HEK293 (cell line): ENCODE measurements at regions not wholly inside any gene's neighbourhood (a gene's known extent, or its start where the extent isn't known, plus 50 kb on each side); places are given as distances from the start of the nearest gene placed in this dataset.

Source experiments
- CTCF ChIA-PET: fragments of 350-600 bp; formaldehyde crosslinking; extraction: SDS; loops from one replicate; lab custom pipeline; 2021; ENCODE audit warnings: antibody characterized with exemption; lab: Yijun Ruan, JAX
- POLR2A ChIA-PET: fragments of 300-600 bp; formaldehyde crosslinking; extraction: SDS; loops from one replicate; lab custom pipeline; 2020; ENCODE audit warnings: antibody characterized with exemption, inconsistent platforms; lab: Yijun Ruan, JAX
- H3K27ac ChIP-seq: fragments of 200-500 bp; sonication (Bioruptor generic); 2 replicates; pipeline ENCODE4 v1.5.1; 2014; ENCODE audit warnings: low read depth, low read length, control low read depth, inconsistent platforms; ENCODE audit errors: extremely low read depth
- H3K36me3 ChIP-seq, 2 experiments: fragments of 200-500 bp in 1 of 2; sonication (Bioruptor generic) in 1 of 2; 1 replicate in 1 of 2; 2 replicates in 1 of 2; pipeline ENCODE4 v1.5.1; 2014 to 2017; ENCODE audit warnings: inconsistent platforms in 2 of 2, low read length in 2 of 2; ENCODE audit not compliant: control insufficient read depth in 2 of 2, insufficient read depth in 1 of 2
- H3K4me1 ChIP-seq: fragments of 200-500 bp; sonication (Bioruptor generic); 2 replicates; pipeline ENCODE4 v1.5.1; 2014; ENCODE audit warnings: mild to moderate bottlenecking, low read length, inconsistent platforms; ENCODE audit not compliant: control insufficient read depth, insufficient read depth
- H3K4me3 ChIP-seq: 2 replicates; pipeline ENCODE4 v1.5.1; 2011; ENCODE audit warnings: low read depth, mild to moderate bottlenecking, control low read depth, low read length, moderate library complexity
- H3K9me3 ChIP-seq: fragments of 200-500 bp; sonication (Bioruptor generic); 2 replicates; pipeline ENCODE4 v1.5.1; 2014; ENCODE audit warnings: low read depth, low read length, inconsistent platforms; ENCODE audit not compliant: control insufficient read depth, insufficient read depth
- BCL11B ChIP-seq: fragments of 450-650 bp; formaldehyde crosslinking; IDR thresholded peaks from 2 replicates; pipeline ENCODE4 v1.5.1; 2016; ENCODE audit warnings: low read depth, missing biosample characterization, missing genetic modification characterization
- GLI2 ChIP-seq: fragments of 450-650 bp; formaldehyde crosslinking; IDR thresholded peaks from 2 replicates; pipeline ENCODE4; 2017; ENCODE audit warnings: missing biosample characterization, missing genetic modification characterization, low read depth, borderline replicate concordance
- KLF1 ChIP-seq: fragments of 450-650 bp; formaldehyde crosslinking; IDR thresholded peaks from 2 replicates; pipeline ENCODE4 v1.5.1; 2016; ENCODE audit warnings: missing biosample characterization, missing genetic modification characterization
- PRDM1 ChIP-seq: fragments of 450-650 bp; formaldehyde crosslinking; IDR thresholded peaks from 2 replicates; pipeline ENCODE4; 2016; ENCODE audit warnings: missing biosample characterization, missing genetic modification characterization
- RBAK ChIP-seq: fragments of 450-650 bp; formaldehyde crosslinking; IDR thresholded peaks from 2 replicates; pipeline ENCODE4 v1.5.1; 2016; ENCODE audit warnings: missing biosample characterization, missing genetic modification characterization
- YY2 ChIP-seq: fragments of 450-650 bp; formaldehyde crosslinking; IDR thresholded peaks from 2 replicates; pipeline ENCODE4 v1.5.1; 2016; ENCODE audit warnings: missing biosample characterization, missing genetic modification characterization
- ZNF174 ChIP-seq: fragments of 450-650 bp; formaldehyde crosslinking; IDR thresholded peaks from 2 replicates; pipeline ENCODE4 v1.5.0; 2017; ENCODE audit warnings: missing biosample characterization, mild to moderate bottlenecking, missing genetic modification characterization
- ZNF292 ChIP-seq: fragments of 450-650 bp; formaldehyde crosslinking; IDR thresholded peaks from 2 replicates; pipeline ENCODE4 v1.5.1; 2016; ENCODE audit warnings: low read depth, missing biosample characterization, missing genetic modification characterization, borderline replicate concordance
- ZNF48 ChIP-seq: fragments of 450-650 bp; formaldehyde crosslinking; IDR thresholded peaks from 2 replicates; pipeline ENCODE4 v1.5.1; 2016; ENCODE audit warnings: missing biosample characterization, missing genetic modification characterization
- ZNF521 ChIP-seq: fragments of 450-650 bp; formaldehyde crosslinking; IDR thresholded peaks from 2 replicates; pipeline ENCODE4 v1.5.1; 2017; ENCODE audit warnings: missing biosample characterization, mild to moderate bottlenecking, missing genetic modification characterization
- ZNF529 ChIP-seq: fragments of 450-650 bp; formaldehyde crosslinking; IDR thresholded peaks from 2 replicates; pipeline ENCODE4 v1.5.1; 2017; ENCODE audit warnings: missing genetic modification characterization, missing biosample characterization; ENCODE audit not compliant: insufficient replicate concordance
- ZNF621 ChIP-seq: fragments of 450-650 bp; formaldehyde crosslinking; IDR thresholded peaks from 2 replicates; pipeline ENCODE4 v1.5.1; 2017; ENCODE audit warnings: missing biosample characterization, missing genetic modification characterization
- ZNF660 ChIP-seq: fragments of 450-650 bp; IDR thresholded peaks from 2 replicates; pipeline ENCODE4 v1.5.1; 2018; ENCODE audit warnings: missing biosample characterization, mild to moderate bottlenecking, missing genetic modification characterization
- ZNF785 ChIP-seq: fragments of 450-650 bp; formaldehyde crosslinking; IDR thresholded peaks from 2 replicates; pipeline ENCODE4 v1.5.1; 2016; ENCODE audit warnings: missing biosample characterization, missing genetic modification characterization
- TF ChIP-seq, protein P1 (sequence below): fragments of 450-650 bp; formaldehyde crosslinking; IDR thresholded peaks from 2 replicates; pipeline ENCODE4 v1.5.0; 2017; ENCODE audit warnings: missing biosample characterization, missing genetic modification characterization, borderline replicate concordance
- TF ChIP-seq, protein P2 (sequence below): fragments of 450-650 bp; formaldehyde crosslinking; IDR thresholded peaks from 2 replicates; pipeline ENCODE4 v1.5.1; 2016; ENCODE audit warnings: missing biosample characterization, missing genetic modification characterization

DNA sequence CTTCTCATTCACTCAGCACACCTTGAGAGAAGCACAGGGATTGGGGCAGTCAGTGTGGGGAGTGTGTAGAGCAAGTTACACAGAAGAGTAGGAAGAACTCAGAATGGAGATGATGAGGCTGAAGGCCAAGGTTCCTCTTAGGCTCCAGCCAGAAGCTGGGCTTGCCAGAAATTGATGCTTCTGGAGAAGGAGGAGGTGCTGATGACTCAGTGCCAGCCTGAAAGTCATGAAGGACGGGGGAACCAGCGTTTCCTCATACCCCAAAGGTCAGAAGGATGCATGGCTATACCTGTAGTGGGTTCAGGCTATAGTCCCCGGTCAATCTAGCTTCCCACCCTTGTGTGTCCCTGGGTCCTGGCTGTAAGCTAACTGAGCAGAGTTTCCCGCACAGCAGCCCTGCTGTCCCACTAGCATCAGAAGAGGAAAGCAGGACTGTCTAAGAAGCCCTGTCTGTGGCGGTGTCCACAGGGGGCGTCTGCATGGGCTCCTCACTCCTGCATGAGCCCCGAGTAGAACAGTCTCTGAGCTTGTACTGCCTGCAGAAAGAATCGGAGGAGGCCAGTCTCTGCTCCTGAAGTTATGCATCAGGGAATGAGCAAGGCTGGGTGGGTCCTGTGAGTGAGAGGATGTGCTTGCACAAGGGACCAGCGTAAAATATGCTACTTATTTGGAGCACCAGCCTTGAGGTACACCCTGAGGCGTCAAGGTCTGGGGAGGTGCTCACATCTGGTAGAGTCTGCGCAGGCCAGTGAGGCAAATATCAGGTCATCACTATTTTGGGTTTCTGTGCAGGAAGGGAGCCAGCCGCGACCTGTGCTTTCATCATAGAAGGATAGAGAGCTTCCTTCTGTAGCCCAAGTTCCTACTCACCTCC, 148.5 kb downstream of the MRPL14 start:
- ChIA-PET CTCF (interaction anchor here (0.7 to 1.3 kb wide), 4 partner anchors 20 to 122 kb away, joined by 3 to 5 read pairs (median 3); no protein-coding TSS in a partner anchor), POLR2A (no interaction called here)
- TF ChIP-seq ZNF292 (tag by site-specific recombination), result no peak
- no peak for TF ChIP-seq PRDM1 (tag by site-specific recombination)
- TF ChIP-seq ZNF660 (tag by site-specific recombination), result no peak
- TF ChIP-seq YY2, result no peak
- TF ChIP-seq GLI2, result no peak
- no peak for TF ChIP-seq ZNF48 (tag by site-specific recombination)
- no peak for TF ChIP-seq ZNF621 (tag by site-specific recombination)
- no peak for TF ChIP-seq RBAK (tag by site-specific recombination)
- no peak for TF ChIP-seq ZNF785
- no peak for TF ChIP-seq BCL11B (tag by site-specific recombination)
- no peak for TF ChIP-seq ZNF174 (tag by site-specific recombination)
- TF ChIP-seq, protein P1, sequence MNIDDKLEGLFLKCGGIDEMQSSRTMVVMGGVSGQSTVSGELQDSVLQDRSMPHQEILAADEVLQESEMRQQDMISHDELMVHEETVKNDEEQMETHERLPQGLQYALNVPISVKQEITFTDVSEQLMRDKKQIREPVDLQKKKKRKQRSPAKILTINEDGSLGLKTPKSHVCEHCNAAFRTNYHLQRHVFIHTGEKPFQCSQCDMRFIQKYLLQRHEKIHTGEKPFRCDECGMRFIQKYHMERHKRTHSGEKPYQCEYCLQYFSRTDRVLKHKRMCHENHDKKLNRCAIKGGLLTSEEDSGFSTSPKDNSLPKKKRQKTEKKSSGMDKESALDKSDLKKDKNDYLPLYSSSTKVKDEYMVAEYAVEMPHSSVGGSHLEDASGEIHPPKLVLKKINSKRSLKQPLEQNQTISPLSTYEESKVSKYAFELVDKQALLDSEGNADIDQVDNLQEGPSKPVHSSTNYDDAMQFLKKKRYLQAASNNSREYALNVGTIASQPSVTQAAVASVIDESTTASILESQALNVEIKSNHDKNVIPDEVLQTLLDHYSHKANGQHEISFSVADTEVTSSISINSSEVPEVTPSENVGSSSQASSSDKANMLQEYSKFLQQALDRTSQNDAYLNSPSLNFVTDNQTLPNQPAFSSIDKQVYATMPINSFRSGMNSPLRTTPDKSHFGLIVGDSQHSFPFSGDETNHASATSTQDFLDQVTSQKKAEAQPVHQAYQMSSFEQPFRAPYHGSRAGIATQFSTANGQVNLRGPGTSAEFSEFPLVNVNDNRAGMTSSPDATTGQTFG, result no peak
- no peak for TF ChIP-seq ZNF529 (tag by site-specific recombination)
- no peaks in the 10 kb centered on the region for H3K36me3 ChIP-seq
- H3K4me1 ChIP-seq, result peaks cover 5% of the 10 kb centered on the region
- H3K4me3 ChIP-seq, result no peak overlapping the region
- no peak overlapping the region for H3K27ac ChIP-seq
- no peaks in the 10 kb centered on the region for H3K9me3 ChIP-seq

DNA sequence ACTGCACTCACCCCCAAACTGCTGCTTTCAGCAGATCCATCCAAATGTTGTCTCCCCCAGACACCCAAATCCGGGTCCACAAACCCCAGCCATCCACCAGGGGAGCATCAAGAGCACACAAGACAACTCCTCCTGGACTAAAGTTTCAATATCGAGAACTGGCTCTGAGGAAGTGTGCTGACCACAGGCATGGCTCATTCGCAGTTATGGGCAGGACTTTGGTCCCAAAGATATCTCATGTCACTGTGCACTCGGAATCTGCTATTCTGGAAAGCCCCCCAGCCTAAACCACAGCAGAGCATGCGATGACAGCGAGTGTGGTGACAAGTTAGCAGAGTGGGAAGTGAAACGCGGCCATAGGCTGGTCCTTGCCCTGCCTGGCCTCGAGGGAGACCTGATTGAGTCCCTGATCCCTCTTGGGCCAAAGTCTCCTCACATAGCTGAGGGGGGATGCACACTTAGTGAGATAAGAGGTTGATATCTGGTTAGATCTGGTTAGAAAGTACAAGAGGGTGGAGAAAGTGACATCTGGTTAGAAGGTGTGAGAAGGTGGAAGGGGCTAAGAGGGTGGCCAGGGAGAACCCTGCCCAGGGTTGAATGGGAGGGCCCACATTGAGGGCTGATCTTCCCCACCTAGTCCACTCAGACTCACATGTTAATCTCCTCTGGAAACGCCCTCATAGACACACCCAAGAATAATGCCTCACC, 149.7 kb downstream of the MRPL14 start:
- Histone ChIP-seq H3K36me3 (no peaks in the 10 kb centered on the region), H3K4me1 (no peaks in the 10 kb centered on the region), H3K27ac (no peak overlapping the region), H3K9me3 (no peaks in the 10 kb centered on the region), H3K4me3 (no peak overlapping the region)
- CTCF ChIA-PET, result interaction anchor here (1.0 kb wide), 1 partner anchor 25 kb away, joined by 5 read pairs; no protein-coding TSS in a partner anchor
- TF ChIP-seq, protein P2, sequence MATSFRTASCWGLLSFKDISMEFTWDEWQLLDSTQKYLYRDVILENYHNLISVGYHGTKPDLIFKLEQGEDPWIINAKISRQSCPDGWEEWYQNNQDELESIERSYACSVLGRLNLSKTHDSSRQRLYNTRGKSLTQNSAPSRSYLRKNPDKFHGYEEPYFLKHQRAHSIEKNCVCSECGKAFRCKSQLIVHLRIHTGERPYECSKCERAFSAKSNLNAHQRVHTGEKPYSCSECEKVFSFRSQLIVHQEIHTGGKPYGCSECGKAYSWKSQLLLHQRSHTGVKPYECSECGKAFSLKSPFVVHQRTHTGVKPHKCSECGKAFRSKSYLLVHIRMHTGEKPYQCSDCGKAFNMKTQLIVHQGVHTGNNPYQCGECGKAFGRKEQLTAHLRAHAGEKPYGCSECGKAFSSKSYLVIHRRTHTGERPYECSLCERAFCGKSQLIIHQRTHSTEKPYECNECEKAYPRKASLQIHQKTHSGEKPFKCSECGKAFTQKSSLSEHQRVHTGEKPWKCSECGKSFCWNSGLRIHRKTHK (tag by site-specific recombination), result no peak
- TF ChIP-seq KLF1, result peak; percentile 80
- no peak for TF ChIP-seq ZNF521 (tag by site-specific recombination)
- POLR2A ChIA-PET, result no interaction called here
